ENCODE measurements at regions not wholly inside any gene's neighbourhood (a gene's known extent, or its start where the extent isn't known, plus 50 kb on each side); places are given as distances from the start of the nearest gene placed in this dataset.
A peak's percentile ranks its signal among the peaks of the same experiment; 100 is the strongest.
"Not testable (repeated sequence)": the region's sequence is repeated elsewhere in the genome, so short reads cannot be mapped to it uniquely, and the experiment has no call there.

DNA sequence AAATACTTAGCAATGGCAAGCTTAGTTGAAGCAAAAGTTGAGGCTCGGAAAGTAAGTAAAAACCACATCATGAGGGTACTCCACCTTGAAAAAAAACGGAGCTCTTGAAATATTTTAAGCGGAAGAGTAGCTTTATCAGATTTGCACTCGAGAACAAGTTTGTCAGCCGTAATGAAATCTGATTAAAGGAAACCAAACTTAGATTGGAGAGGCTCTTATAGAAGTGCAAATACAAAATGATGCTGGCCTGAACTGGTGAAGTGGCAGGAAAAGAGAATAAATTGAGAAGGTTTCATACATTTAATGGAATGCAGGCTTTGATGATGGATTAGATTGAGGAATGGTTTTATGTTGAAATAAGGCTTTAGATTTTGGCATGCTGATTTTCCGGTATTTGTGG is 484.2 kb downstream of the PID1 start:
- DNase-seq (ENCODE audit: extremely low read depth, low read depth): no peak
- TF ChIP-seq, protein P1, sequence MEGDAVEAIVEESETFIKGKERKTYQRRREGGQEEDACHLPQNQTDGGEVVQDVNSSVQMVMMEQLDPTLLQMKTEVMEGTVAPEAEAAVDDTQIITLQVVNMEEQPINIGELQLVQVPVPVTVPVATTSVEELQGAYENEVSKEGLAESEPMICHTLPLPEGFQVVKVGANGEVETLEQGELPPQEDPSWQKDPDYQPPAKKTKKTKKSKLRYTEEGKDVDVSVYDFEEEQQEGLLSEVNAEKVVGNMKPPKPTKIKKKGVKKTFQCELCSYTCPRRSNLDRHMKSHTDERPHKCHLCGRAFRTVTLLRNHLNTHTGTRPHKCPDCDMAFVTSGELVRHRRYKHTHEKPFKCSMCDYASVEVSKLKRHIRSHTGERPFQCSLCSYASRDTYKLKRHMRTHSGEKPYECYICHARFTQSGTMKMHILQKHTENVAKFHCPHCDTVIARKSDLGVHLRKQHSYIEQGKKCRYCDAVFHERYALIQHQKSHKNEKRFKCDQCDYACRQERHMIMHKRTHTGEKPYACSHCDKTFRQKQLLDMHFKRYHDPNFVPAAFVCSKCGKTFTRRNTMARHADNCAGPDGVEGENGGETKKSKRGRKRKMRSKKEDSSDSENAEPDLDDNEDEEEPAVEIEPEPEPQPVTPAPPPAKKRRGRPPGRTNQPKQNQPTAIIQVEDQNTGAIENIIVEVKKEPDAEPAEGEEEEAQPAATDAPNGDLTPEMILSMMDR (IDR thresholded peaks at IDR 0.05; ENCODE audit: low read depth, low read length): no peak

DNA sequence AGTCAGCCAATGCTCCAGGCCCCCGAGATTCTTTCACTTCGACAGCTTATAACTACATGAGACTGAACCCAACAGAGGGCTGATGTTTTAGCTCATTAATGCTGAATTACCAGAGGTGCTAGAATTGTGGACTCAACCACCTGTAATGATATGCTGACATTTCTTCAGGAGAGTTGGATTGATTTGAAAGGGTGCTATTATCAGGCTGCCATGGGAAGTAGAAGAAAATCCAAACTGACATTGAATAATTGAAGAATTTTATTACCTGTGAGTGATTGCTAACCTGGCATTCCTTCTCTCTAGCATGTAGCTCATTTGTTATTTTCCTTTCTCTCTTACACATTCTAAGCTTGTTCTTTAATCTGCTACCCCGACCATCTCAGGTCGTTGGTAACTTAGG is 488.8 kb downstream of the PID1 start:
- TF ChIP-seq, protein P1 (IDR thresholded peaks at IDR 0.05; ENCODE audit: low read depth, low read length): no peak
- no peak for DNase-seq (ENCODE audit: extremely low read depth, low read depth)

DNA sequence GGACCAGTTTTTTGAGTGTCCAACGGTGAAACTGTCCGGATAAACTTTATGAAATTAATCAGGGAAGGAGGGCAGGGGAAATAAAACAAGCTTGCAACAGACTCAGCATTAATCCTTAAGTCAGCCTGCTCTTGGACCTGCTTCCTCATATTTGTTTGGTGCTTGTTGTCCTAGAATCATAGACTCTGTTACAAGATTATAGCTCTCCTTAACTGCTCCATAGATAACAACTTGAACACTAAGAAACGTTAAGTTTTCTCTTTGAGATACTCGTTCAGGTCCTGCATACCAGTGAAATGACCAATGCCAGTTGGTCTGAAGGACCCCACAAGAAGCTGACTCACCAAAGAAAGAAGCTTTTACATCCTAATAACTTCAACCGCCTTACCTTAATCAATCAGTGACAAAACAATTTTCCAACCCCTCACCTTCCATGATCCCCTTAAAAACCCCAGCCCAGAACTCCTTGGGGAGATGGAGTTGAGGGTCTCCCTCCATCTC is 493.2 kb downstream of the PID1 start:
- TF ChIP-seq, protein P1 (IDR thresholded peaks at IDR 0.05; ENCODE audit: low read depth, low read length): no peak
- DNase-seq (ENCODE audit: extremely low read depth, low read depth): no peak

DNA sequence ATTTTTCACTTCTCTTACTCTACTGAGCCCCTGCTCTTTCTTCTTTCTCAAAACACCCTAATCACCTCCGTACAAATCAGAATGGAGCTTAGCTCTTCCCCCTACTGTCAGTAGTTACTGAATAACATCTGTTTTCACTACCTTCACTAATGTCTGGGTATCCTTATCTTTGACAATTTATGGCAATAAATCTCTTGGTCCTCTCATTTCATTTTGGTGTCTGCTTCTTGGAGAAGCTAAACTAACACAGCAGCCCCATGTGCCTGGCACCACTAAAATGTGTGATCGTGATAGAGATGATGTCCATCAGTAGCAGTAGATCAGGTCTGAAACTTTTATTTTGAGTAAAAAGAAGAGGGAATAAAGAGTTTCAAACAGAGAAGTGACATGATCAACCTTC is 496.5 kb downstream of the PID1 start:
- TF ChIP-seq, protein P1 (IDR thresholded peaks at IDR 0.05; ENCODE audit: low read depth, low read length): no peak
- DNase-seq (ENCODE audit: extremely low read depth, low read depth): no peak

DNA sequence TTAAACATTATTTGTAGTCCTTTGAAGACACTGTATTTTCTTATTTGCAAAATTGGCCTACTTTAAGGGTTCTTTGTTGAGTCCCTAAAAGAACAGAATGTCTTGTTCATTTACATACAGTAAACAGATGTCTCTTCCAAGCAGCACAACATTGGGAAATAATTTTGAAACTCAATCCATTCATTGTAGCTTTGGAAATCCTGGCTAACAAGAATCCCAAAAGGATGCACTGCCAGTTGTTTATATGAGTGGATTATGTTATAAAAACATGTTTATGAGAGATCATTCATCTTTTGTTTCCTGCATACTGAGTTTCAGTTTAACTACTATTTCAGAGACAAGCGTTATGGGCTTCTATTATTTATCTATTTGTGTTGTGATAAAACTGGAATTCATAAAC is 499.3 kb downstream of the PID1 start:
- peak; percentile 11 for DNase-seq (ENCODE audit: extremely low read depth, low read depth)

DNA sequence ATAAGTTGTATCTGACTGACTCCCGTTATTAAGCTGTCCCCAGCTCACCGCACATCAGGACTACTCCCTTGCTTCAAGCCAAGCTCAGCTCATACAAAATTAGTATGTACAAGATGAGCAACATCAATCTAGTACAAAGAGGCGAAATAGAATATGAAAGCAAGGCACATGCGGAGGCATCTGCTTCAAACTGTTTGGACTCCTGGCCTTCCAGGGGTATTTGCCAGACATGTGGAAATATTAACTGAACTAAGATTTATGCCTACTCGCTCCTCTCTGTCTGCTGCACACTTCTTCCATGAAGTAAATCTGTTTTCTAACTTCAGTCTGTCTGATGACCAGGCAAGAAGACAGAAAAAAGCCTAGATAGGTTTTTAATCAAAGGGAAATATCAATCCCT is 499.8 kb downstream of the PID1 start:
- no peak for DNase-seq (ENCODE audit: extremely low read depth, low read depth)
- TF ChIP-seq, protein P1 (IDR thresholded peaks at IDR 0.05; ENCODE audit: low read depth, low read length): no peak

More for the DNA sequence above, 499.3 kb downstream of the PID1 start:
- TF ChIP-seq, protein P1 (IDR thresholded peaks at IDR 0.05; ENCODE audit: low read depth, low read length): no peak

DNA sequence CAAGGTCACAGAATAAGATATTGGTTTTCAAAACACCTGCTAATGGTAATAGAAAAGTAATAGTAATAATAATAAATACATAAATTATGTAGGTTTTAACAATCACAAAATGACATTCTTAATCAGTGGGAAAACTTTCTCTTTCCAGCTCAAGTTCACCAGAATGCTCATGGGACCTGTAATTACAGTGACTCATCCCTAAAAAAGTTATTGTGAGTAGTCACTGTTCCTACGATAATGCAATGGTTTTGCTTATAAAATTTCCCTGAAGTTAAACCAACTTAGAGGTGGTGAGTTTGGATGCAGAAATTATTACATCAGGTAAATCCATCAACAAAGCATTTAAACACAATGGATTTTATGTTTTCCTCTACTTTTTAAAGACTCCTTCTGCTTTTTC is 502.3 kb downstream of the PID1 start:
- peak; percentile 76 for DNase-seq (ENCODE audit: extremely low read depth, low read depth)

DNA sequence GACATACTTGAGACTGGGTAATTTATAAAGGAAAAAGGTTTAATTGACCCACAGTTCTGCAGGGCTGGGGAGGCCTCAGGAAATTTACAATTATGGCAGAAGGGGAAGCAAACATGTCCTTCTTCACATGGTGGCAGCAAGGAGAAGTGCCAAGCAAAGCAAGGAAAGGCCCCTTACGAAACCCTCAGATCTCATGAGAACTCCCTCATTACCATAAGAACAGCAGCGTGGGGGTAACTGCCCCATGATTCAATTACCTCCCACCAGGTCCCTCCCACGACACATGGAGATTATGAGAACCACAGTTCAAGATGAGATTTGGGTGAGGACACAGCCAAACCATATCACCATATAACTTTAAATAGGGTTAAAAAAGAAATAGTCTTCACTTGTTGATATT is 502.9 kb downstream of the PID1 start:
- DNase-seq (ENCODE audit: extremely low read depth, low read depth): not testable (repeated sequence)

More for the DNA sequence above, 502.3 kb downstream of the PID1 start:
- TF ChIP-seq, protein P1 (IDR thresholded peaks at IDR 0.05; ENCODE audit: low read depth, low read length): no peak
